NCI-H2081 treated with DMSO at 0.1 percent for 48 hours (cell line): ENCODE measurements at regions not wholly inside any gene's neighbourhood (a gene's known extent, or its start where the extent isn't known, plus 50 kb on each side); places are given as distances from the start of the nearest gene placed in this dataset.

Source experiments
- DNase-seq: peaks from one replicate; lab custom pipeline; 2025; lab: John Stamatoyannopoulos, UW

DNA sequence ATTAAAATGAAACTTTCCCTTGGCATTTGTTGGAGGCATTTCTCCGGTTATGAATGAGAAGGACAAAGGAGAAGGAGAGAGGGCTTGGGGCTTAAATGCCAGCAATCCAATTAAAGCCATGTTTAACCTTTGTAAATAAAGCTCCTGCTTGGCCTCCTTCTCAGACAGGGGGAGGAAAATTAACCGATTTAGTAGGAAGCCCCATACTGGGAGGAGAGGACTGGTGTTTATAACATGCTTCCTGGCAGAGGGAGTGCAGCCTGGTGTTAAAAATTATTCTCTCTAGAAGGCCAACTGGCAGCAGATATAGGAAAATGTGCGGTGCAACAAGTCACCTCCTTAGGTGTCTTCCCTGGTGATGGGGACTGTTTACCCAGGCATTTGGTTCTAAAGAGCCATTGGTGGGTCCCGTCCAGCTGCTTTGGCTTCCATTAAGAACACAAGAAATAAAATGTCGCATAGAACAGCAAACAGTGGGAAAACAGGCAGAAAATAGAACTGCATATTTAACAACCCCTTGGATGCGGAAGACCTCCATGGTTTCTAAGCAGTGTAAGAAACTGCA, 846.5 kb downstream of the TYW1 start:
- no peak for DNase-seq

DNA sequence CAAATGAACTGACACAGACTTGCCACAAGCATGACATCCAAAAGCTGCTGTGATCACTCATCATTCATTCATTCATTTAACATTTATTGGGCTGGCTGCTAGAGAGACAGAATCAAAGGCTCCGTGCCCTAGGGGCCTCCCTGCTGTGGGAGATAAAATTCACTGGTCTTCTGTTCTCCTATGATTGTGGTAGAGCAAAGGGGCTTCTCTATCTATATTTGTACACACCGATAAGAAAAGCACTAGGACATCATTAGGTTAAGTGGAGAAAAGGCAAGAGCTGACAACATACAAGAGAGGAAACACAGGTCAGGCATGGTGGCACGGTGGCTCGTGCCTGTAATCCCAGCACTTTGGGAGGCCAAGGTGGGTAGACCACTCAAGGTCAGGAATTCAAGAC, 847.0 kb downstream of the TYW1 start:
- no peak for DNase-seq

DNA sequence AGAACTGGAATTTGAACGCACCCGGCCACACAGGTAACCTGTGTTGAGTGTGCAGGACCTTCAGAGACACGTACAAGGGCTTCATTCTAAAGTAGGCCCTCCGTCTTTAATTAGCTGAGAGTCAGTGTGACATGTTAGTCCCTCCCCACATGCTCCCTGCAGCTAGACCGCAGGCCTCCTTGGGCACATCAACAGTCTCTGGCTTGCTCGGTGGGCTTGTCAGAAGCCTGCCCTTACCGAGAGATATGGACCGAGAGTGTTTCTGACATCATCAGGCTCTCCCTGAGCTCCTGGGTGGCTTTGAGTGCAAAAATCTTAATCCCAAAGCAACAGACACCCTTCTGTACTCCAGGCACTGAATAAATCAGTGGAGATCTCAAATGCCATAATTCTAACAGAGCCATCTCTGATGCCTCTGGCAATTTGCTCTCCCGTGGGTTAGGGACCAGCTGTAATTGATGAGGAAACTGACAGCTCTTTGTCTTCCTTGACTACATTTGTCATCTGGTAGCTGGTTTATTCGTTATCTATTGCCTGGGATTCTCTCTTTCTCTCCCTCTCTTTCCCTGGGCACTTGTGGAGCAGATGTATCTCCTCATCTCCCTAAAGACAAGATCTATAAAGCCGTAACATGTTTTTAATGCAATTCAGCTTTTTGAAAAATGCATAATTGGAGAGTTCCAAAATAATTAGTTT, 850.6 kb downstream of the TYW1 start:
- DNase-seq, result no peak

DNA sequence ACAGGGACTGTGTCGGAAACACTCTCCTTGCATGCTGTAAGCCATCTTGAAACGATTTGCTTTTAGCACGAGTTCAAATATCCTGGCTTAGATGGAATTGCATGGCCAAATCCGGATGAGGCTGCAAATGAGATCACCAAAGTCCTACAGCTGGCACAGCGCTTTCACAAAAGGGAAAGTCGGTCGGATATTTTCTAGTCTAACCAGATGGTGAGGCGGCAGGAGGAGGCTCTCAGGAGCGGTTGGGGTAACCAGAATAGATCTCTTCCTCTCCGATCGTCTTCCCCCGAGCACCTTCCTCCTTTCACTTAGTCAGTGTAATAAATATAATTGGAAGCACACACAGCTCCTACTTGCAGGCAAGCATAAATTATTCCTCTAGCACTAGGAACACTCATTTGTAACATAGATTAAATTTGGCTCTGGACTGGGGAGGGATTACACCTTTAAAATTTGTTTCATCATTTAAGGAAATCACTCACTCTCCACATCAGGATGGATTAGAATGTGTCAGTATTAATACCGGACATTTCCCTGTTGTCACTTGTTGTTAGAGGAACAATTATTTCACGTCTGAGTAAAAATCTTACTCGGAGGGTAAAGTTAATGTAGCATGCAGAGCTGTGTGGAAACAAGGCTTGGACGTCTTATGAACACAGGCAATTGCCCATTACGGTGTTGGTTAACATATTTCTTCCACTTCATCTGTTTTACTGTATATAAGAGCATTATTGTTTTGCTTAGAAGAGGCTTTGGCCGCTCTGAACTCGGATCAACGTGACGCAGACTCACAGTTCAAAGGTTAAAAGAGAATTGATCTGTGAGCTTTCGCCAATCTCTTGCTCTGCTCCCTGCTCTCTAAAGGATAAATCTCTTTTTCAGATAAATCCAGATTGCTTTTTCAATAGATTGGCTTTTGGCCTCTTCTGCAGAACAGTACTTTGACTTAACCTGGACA, 857.9 kb downstream of the TYW1 start:
- DNase-seq, result no peak

DNA sequence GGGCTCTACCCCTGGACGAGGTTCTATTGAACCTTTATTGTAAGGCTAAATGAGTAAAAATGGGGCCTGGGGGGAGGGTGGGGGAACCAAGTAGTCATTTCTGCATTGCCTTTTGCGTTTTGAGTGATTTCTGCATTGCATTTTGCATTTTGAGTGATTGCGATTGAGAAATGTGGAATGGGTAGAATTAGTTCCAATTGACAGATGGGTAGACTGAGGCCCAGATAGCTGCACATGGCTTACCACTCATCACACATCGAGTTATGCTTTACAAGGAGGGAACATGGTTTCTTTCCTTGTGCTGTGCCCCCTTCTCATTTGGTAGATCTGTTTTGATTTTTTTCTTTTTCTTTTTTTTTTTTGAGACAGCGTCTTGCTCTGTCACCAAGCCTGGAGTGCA, 858.7 kb downstream of the TYW1 start:
- DNase-seq, result no peak

DNA sequence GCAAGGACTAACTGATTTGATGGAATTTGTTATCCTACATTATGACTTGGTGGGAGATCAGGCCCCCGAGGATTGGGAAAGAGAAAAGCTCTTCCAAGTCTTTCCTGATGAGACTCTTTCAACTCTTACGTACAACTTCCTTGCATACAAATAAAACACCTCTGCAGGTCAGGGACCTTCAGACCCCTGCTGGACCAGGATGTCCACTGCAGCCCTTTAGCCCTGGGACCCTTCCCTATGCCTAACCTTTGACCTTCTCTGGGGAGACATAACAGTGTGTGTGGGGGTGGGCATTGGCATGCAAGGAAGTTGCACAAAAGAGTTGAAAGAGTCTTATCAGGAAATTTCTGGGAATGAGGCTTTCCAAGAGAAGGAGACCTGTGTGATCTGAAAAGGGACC, 859.4 kb downstream of the TYW1 start:
- DNase-seq, result no peak

DNA sequence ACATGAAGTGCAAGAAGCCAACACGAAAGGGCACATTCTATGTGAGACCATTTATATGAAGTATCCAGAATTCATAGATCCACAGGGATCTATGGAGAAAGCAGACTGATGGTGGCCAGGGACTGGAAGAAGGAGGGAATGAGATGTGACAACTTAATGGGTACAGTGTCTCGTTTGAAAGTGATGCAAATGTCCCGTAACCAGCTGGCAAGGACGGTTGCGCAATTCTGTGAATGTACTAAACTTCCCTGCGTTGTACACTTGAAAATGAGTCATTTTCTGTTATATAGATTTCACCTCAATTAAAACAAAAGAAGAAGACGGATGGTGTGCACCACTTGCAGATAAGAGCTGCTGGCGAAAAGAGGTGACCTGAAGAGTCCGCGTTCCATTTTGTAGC, 861.1 kb downstream of the TYW1 start:
- DNase-seq, result no peak

DNA sequence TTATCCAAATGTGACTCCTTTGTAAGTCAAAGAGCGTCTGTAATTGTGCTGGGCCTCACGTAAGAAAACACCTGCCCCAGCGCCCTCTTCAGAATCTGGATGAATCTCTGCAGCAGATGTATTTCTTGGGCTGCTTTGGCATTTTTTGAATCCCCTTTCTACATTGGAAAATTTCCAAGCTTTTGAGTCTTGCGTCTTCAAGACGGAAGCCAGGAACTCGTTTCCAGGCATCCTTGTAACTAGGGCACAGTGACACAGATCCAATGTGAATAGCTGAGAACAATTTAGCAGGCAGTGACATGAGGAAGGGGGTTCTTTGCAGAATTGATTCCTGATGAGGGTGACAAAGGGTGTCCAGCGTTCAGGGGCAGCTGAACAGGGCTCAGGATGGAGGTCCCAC, 862.3 kb downstream of the TYW1 start:
- DNase-seq, result no peak

DNA sequence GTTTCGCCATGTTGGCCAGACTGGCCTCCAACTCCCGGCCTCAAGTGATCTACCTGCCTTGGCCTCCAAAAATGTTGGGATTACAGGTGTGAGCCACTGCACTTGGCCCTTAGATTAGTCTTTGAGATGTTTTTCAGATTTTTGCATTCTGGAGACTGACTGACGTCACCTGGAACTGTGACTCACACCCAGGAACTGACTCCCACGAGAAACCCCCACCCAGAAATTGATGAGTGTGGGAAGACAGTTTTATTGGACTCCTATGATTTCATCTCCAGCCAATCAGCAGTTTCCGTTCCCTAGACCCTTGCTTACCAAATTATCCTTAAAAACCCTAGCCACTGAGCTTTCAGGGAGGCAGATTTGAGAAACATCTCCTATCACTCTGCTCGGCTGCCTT, 867.3 kb downstream of the TYW1 start:
- DNase-seq, result no peak

DNA sequence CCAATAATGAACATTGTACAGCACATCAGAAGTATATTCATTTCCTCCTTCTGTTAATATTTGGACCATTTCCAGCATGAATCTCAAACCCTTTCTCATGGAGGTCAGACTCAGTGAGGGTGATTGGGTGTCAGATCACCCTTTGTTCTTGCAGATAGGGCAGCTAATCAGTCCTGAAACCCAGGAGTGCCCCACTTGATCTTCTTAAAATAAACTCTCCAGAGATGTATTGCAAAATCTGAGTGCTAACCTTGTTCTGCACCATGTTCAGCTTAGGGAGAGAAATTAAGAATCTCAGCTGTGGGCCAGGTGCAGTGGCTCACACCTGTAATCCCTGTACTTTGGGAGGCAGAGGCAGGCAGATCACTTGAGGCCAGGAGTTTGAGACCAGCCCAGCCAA, 869.4 kb downstream of the TYW1 start:
- no peak for DNase-seq

DNA sequence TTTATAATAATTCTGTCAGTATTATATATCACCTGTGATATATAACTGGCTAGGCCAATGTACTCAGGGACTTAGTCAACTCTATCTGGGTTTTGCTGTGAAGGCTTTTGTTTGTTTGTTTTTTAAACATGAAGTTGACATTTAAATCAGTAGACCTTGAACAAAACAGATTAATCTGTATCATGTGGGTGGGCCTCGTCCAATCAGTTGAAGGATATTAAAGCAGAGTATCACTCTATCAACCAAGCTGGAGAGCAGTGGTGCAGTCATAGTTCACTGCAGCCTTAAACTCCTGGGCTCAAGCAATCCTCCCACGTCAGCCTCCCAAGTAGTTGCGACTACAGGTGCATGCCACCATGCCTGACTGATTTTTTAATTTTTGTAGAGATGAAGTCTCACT, 870.2 kb downstream of the TYW1 start:
- DNase-seq, result no peak

DNA sequence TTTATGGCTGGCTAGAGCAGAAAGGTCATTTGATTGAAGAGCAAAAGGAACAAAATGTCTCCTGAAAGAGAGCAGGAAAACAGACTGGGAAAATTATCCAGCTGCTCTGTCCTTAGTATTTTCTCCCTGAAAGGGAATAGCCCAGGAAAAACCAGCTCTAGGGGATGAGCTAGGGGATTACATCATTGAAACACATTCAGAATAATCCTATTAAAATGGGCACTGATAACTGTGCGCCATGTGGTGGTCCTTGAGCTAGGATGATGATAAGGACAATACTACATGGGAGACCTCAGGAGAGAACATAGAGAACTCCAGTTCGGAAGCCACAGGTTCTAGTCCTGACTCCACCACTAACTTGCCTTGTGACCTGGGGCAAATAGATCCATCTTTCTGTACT, 873.8 kb downstream of the TYW1 start:
- no peak for DNase-seq

DNA sequence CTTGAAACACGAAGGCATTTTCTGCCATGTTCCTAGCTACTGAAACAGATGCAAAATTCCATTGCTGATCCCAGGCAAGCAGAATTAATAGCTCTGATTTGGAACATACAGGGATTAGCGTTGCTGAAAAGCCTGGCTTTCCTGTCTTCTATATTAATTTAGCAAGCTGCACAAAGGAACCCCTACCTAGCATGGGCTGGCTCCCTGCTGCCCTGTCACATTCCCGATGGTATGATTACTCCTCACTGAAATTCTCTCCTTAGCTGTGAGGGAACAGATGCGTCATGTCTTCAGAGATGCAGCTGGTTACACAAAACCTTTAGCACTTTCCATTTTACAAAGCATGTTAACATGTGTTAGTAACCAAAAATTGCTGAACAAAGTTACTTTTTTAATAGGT, 878.9 kb downstream of the TYW1 start:
- DNase-seq, result no peak

DNA sequence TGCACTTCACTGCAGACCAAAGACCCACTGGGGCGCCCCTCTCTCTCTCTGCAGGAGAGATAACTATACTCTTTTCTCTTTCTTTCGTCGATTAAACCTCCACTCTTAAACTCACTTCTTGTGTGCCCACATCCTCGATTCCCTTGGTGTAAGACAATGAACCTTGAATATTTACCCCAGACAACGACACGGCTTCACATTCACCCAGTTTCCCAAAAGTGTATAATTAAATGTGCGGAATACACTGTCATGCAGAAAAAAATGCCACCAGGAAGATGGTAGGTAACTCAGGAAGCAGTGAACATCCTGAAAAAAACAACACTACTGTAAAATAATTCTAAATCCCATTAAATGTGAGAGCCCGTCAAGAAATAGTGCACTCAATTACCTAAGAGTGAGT, 882.2 kb downstream of the TYW1 start:
- DNase-seq, result no peak

DNA sequence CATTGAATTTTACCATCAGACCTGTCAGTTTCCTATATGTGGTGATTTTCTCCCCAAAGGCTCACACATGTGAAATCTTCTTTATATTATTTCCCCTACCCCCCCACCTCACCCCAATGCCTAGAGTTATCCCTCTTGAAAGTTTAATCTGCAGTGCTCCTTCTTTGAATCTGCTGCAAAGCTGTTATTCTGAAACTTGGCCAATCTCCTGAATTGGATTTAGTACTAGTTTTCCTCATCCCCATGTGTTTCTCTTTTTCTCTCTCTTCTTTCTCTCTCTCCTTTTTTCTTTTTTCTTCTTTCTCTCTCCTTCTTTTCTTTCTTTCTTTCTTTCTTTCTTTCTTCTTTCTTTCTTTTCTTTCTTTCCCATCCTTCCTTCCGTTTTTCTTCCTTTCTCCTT, 886.2 kb downstream of the TYW1 start:
- DNase-seq, result no peak

DNA sequence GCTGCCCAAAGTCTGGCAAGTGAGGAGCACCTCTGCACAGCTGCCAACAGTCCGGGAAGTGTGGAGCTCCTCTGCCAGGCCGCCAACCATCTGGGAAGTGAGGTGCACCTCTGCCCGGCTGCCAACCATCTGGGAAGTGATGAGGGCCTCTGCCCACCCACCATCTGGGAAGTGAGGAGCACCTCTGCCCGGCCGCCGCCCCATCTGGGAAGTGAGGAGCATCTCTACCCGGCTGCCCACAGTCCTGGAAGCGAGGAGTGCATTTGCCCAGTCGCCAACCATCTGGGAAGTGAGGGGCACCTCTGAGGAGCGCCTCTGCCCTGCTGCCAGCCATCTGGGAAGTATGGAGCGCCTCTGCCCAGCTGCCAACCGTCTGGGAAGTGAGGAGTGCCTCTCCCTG, 893.7 kb downstream of the TYW1 start:
- DNase-seq, result no peak

DNA sequence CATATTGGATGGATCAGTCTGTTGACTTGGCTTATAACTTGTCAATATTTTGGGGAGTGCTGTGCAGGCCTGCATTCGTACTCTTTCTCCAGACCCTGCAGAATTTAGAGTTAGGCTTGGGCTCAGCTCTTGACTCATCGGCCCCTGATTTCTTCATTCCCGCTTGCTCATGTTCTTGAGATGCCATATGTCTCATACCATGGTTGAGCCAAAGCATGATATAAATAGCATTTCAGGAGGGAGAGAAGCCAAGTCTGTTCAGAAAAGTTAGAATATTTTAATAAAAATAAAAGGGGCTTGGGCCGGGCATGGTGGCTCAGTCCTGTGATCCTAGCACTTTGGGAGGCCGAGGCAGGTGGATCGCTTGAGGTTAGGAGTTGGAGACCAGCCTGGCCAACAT, 898.1 kb downstream of the TYW1 start:
- DNase-seq, result no peak

DNA sequence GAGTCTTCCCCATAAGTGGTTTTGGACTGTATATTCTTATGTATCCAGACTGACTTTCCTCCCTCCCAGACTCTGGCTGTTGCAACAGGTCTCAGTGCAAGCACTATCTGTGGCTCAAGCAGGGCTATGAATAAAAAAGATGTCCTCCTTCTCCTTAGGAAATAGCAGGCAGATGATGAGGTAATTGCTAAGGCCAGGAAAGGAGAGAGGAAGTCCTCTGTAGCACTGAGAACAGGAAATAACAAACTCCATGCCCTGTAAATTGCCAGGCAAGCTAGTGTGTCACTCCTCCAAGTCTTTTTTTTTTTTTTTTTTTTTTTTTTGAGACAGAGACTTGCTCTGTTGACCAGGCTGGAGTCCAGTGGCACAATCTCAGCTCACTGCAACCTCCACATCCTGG, 900.1 kb downstream of the TYW1 start:
- no peak for DNase-seq

DNA sequence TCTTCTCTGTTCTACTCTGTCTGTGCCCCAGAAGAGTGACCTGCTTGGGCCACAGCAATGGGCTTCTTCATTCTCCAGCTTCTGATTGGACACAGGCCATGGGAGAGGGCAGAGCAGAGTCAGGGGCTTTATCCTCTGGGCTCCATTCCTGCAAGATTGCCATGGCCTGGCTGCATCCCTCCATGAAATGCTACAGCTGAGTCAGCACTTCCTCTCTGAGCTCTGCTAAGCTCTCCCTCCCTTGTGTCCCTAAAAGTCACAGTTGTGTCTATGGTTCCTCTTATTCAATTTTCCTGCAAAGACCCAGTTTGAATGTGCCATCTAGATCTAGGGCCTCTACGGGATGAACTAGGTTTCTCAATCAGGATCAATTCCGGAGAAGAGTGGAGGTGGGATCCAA, 903.8 kb downstream of the TYW1 start:
- DNase-seq, result no peak

DNA sequence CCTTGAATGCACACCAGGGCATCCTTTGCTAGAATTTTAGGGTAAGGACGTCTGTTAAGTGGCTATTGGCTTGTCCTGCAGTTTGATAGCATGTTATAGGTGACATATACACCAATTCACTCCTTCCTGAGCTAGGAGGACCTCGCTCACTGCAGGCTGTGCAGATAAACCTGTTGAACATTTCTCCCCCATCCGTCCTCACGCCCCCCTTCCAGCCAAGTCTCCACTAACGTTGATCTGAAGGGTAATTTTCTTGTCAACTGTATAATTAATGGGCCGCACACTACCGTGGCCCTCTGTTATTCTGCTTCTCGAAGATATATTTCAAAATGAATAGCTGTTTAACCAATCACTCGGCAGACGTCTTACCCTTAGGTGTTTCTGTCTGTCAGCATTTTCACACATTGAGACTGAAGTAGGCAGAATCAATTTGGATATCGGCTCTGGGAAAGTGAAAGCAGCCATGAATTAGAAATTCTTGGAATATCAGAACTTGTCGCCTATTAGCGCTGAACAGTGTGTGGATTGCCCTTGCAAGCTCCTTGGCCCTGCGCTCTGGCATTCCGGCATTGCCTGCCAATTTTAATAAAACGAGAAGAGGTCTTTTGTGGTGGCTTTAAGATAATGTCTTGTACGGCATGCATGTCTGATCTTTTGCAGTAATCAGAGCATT, 905.3 kb downstream of the TYW1 start:
- no peak for DNase-seq

DNA sequence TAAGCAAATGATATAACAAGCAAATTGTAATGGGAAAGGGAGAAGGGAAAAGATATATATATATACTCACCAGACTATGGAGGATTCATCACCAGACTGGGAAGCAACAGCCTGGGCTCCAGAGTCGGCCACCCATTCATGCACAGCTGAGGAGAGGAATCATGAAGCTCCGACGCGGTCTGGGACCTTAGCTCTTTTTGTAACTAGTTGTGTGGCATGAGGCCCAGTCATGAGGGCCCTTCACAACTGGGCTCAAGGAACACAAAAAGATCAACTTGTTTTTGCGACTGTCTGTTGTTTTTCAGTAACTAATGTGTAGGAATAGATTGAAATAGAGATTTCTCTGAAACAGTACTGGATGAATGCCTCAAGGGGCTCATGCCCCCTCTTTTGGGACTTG, 911.2 kb downstream of the TYW1 start:
- DNase-seq, result no peak

DNA sequence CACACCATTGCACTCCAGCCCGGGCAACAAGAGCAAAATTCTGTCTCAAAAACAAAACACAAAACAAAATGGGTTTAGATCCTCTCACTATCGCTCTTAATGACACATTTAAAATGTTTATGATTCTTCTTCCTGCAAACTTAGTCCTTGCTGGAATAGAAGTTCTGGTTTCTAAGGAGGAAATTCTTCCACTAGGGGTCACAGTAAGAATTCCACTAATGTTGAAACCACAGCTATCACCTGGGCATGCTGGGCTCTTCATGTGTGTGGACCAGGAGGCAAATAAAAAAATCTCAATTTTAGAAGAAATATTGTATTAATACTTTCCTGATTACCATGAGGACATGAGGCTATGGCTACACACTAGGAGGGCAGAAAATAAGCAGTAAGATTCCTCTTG, 915.8 kb downstream of the TYW1 start:
- no peak for DNase-seq

DNA sequence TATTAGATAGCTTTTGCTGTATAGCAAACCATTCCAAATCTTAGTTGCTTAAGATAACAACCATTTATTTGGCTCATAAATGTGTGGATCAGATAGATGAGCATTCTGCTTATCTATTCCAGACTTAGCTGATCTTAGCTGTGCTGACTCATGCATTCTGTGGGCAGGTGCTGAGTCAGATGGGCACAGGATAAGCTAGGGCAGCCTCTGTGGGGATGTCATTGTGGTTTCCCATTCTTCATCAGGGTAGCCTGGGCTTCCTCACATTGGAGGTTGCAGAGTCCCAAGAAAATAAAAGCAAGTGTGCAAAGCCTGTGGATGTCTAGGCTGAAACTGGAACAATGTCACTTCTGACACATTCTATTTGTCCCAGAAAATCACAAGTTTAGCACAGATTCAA, 917.0 kb downstream of the TYW1 start:
- DNase-seq, result no peak
